ENCODE measurements at regions not wholly inside any gene's neighbourhood (a gene's known extent, or its start where the extent isn't known, plus 50 kb on each side); places are given as distances from the start of the nearest gene placed in this dataset.

GRCh38 chr7:131188367-131189339 is 139.0 kb upstream of the MKLN1 start:
- no peak for TF ChIP-seq CTCF (conservative IDR thresholded peaks at IDR 0.05; ENCODE audit: low read depth, low read length)
- H3K4me3 ChIP-seq (ENCODE audit: low read length): no peak overlapping the region
- DNase-seq (ENCODE audit: low read depth): no peak

DNA sequence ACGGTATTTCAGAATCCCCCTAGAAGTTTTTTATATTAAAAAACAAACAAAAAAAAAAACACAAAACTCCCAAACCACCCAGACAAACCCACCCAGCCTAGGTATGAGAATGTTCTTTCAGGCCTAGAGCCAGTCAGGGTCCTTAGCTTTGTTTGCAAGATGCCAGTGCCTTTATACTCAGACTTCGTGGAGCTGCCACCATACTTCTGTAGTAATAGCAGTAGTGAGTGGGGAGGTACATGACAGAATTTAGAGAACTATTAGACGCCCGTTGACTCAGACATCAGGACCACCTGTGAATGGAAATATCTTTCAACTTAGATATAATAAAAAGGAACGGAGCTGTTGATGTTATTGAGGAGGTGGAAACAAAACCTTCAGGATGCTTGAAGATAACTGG is 138.2 kb upstream of the MKLN1 start:
- H3K4me3 ChIP-seq (ENCODE audit: low read length): no peak overlapping the region
- TF ChIP-seq CTCF (conservative IDR thresholded peaks at IDR 0.05; ENCODE audit: low read depth, low read length): no peak
- no peak for DNase-seq (ENCODE audit: low read depth)

DNA sequence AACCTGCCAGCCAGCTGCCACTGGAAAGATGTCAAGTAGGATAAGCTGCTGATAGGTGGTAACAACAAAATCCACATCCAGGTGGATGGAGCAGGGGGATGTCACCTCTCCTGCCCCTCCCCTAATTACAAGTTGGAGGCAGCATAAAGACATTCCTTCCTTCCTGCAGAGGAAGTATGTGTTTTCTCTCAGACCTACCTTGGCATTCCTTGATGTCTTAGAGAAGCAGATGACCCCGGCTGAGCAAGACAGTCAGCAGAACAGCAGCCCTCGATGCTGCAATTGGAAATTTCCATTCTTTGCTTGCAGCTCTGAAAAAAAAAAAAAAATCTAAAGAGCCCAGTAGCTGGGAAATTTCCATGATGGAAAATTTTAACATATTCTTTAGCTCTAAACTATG is 137.5 kb upstream of the MKLN1 start:
- no peak for DNase-seq (ENCODE audit: low read depth)
- no peak overlapping the region for H3K4me3 ChIP-seq (ENCODE audit: low read length)
- no peak for TF ChIP-seq CTCF (conservative IDR thresholded peaks at IDR 0.05; ENCODE audit: low read depth, low read length)

DNA sequence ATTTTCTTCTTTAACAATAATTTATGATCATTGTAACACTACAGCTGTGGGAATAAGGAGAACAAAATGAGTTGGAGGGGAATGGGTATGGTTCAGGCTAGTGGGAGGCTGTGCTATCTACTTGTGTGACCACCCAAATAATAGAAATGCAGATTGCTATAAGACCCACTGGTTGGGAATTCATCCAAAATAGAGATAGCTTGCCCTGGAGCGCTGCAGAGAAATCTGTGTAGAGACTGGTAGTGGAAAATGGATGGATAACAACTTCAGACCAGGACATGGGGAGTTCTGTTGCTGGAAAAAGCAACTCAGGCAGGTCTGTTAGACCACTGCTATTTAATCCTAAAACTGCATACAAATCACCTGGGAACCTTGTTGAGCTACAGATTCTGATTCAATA is 137.1 kb upstream of the MKLN1 start:
- DNase-seq (ENCODE audit: low read depth): no peak
- no peak overlapping the region for H3K4me3 ChIP-seq (ENCODE audit: low read length)
- no peak for TF ChIP-seq CTCF (conservative IDR thresholded peaks at IDR 0.05; ENCODE audit: low read depth, low read length)

- H3K4me3 ChIP-seq (ENCODE audit: low read length): no peak overlapping the region
- TF ChIP-seq CTCF (conservative IDR thresholded peaks at IDR 0.05; ENCODE audit: low read depth, low read length): no peak
- no peak for DNase-seq (ENCODE audit: low read depth)
Measured at GRCh38 chr7:131194070-131194865, 133.4 kb upstream of the MKLN1 start.

DNA sequence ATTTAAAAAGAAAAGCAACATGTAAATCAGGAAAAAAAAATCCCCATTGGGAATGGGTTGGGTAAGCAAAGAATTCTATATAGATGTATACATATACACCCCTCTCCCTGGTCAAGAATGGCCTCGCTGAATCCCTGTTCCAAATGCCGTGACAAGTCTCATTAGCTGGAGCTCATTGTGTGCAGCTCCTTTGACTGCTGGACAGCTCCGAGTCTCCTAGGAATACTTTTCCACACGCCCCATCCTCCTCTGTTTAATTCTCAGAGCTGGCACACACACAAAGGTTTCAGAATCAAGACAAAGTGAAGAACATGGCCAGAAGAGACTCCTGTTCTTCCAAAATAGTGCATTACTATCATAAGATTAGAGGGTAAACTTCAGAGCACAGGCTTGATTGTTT is 130.9 kb upstream of the MKLN1 start:
- DNase-seq (ENCODE audit: low read depth): no peak
- no peak for TF ChIP-seq CTCF (conservative IDR thresholded peaks at IDR 0.05; ENCODE audit: low read depth, low read length)
- H3K4me3 ChIP-seq (ENCODE audit: low read length): no peak overlapping the region
